K562 (cell line): ENCODE measurements at regions not wholly inside any gene's neighbourhood (a gene's known extent, or its start where the extent isn't known, plus 50 kb on each side); places are given as distances from the start of the nearest gene placed in this dataset.

Experiments used
- ATAC-seq: fragments of 200-7000 bp; cut with Tn5 transposase; 3 replicates; pipeline ENCODE4 v1.9.1; 2020; ENCODE audit warnings: moderate library complexity
- BruUV-seq: library from RNA; stranded (reverse); fragments of 400-500 nt; replicated peaks from 2 replicates; lab custom pipeline; 2021; lab: Mats Ljungman, UMichigan
- CTCF ChIA-PET: fragments of 300-600 bp; formaldehyde crosslinking; extraction: SDS; loops from one replicate; lab custom pipeline; 2021; ENCODE audit warnings: low intra/inter-chr PET ratio; lab: Yijun Ruan, JAX
- POLR2A ChIA-PET: fragments of 300-600, 350-650 bp; sonication (Branson Sonifier 250); formaldehyde crosslinking; extraction: SDS; loops from one replicate; lab custom pipeline; 2021; ENCODE audit warnings: antibody characterized with exemption, inconsistent platforms; lab: Yijun Ruan, JAX
- DNase-seq, 4 experiments: peaks; one replicate each; pipeline versions ENCODE4 v3.0.0 to v3.0.0-alpha.2; 2011 to 2018; ENCODE audit warnings: low spot score in 3 of 4, mixed read lengths in 3 of 4; ENCODE audit errors: extremely low read depth in 1 of 4
- FAIRE-seq: peaks from 2 replicates; lab custom pipeline; 2011; peaks lifted over from hg19 to GRCh38; lab: Jason Lieb, UNC
- H2AFZ ChIP-seq: 2 replicates; pipeline ENCODE4 v1.6.0; 2011; ENCODE audit warnings: low read depth, low read length, control low read depth, inconsistent platforms
- H3K27ac ChIP-seq: fragments of 200-600 bp; 3 replicates; pipeline ENCODE4 v1.8.0; 2011; ENCODE audit warnings: low read depth, mild to moderate bottlenecking, control low read depth, inconsistent platforms, low read length, moderate library complexity, mixed read lengths; ENCODE audit errors: extremely low read depth
- H3K27me3 ChIP-seq, 2 experiments: fragments of 300-600 bp in 1 of 2; 2 replicates in 1 of 2; 3 replicates in 1 of 2; pipeline versions ENCODE4 v1.6.0 to v1.8.0; 2011; ENCODE audit warnings: inconsistent platforms in 2 of 2, low read length in 2 of 2, mild to moderate bottlenecking in 1 of 2, mixed read lengths in 1 of 2, moderate library complexity in 1 of 2; ENCODE audit not compliant: control insufficient read depth in 2 of 2, insufficient read depth in 2 of 2
- H3K36me3 ChIP-seq: fragments of 300-600 bp; 3 replicates; pipeline ENCODE4 v1.8.0; 2011; ENCODE audit warnings: mild to moderate bottlenecking, low read length, inconsistent platforms; ENCODE audit not compliant: control insufficient read depth, insufficient read depth
- H3K4me1 ChIP-seq, 2 experiments: fragments of 200-600 bp in 1 of 2; replicated peaks in 1 of 2; 2 replicates in 1 of 2; 3 replicates in 1 of 2; pipeline versions ENCODE4 v1.5.1 to v1.8.0; 2011; ENCODE audit warnings: inconsistent platforms in 2 of 2, low read length in 2 of 2, mild to moderate bottlenecking in 1 of 2, mixed read lengths in 1 of 2, moderate library complexity in 1 of 2; ENCODE audit not compliant: control insufficient read depth in 2 of 2, insufficient read depth in 2 of 2
- H3K4me2 ChIP-seq: 2 replicates; pipeline ENCODE4 v1.6.1; 2011; ENCODE audit warnings: low read length, control low read depth, inconsistent platforms, mixed read lengths; ENCODE audit not compliant: insufficient read depth
- H3K4me3 ChIP-seq: fragments of 200-600 bp; sonication (generic), shearing (Covaris generic); 2 replicates; pipeline ENCODE4 v1.5.1; 2016; ENCODE audit warnings: control low read depth, inconsistent platforms
- H3K79me2 ChIP-seq: fragments of 200-600 bp; 3 replicates; pipeline ENCODE4 v1.8.0; 2011; ENCODE audit warnings: low read length, inconsistent platforms; ENCODE audit not compliant: control insufficient read depth, insufficient read depth
- H3K9ac ChIP-seq, 2 experiments: 2 replicates each; pipeline versions ENCODE4 v1.6.0 to v1.6.1; 2011; ENCODE audit warnings: low read depth in 2 of 2, low read length in 2 of 2, control low read depth in 1 of 2, inconsistent platforms in 1 of 2, mild to moderate bottlenecking in 1 of 2, mixed read lengths in 1 of 2; ENCODE audit not compliant: insufficient read depth in 1 of 2
- H3K9me1 ChIP-seq: one replicate; pipeline ENCODE4 v1.6.0; 2011; ENCODE audit warnings: inconsistent platforms, mild to moderate bottlenecking, low read length, moderate library complexity; ENCODE audit not compliant: control insufficient read depth, insufficient read depth
- H3K9me3 ChIP-seq: replicated peaks from 2 replicates; pipeline ENCODE4 v1.5.1; 2011; ENCODE audit warnings: low read depth, low read length, inconsistent platforms; ENCODE audit not compliant: control insufficient read depth, insufficient read depth
- H4K20me1 ChIP-seq: replicated peaks from 2 replicates; pipeline ENCODE4 v1.6.1; 2011; ENCODE audit warnings: low read length, inconsistent platforms, mixed read lengths; ENCODE audit not compliant: control insufficient read depth, insufficient read depth
- ESRRA ChIP-seq: fragments of 450-650 bp; IDR thresholded peaks from 2 replicates; pipeline ENCODE4 v1.6.1; 2014; ENCODE audit warnings: low read depth, mild to moderate bottlenecking, moderate library complexity, borderline replicate concordance
- FOXP1 ChIP-seq: sonication (generic); formaldehyde crosslinking; IDR thresholded peaks from 2 replicates; pipeline ENCODE4 v1.8.0; 2022; ENCODE audit warnings: mild to moderate bottlenecking, missing genetic modification reagents
- NFATC3 ChIP-seq: fragments of 450-650 bp; IDR thresholded peaks from 2 replicates; pipeline ENCODE4 v1.6.1; 2017; ENCODE audit warnings: mild to moderate bottlenecking
- NR4A1 ChIP-seq, 2 experiments: fragments of 250-450 bp in 1 of 2; fragments of 450-650 bp in 1 of 2; sonication (Bioruptor Pico) in 1 of 2; IDR thresholded peaks; 2 replicates each; pipeline versions ENCODE4 v1.4.0 to v1.6.1; 2016 to 2020; ENCODE audit warnings: mild to moderate bottlenecking in 2 of 2, missing compliant biosample characterization in 1 of 2, missing genetic modification characterization in 1 of 2, moderate library complexity in 1 of 2
- SRSF3 ChIP-seq: fragments of 200-400 bp; formaldehyde crosslinking; IDR thresholded peaks from 2 replicates; pipeline ENCODE4 v1.6.1; 2016; ENCODE audit warnings: mild to moderate bottlenecking, low read length, moderate library complexity; ENCODE audit not compliant: insufficient read depth
- ZNF311 ChIP-seq: fragments of 250-450 bp; sonication (Bioruptor Pico); IDR thresholded peaks from 2 replicates; pipeline ENCODE4 v1.4.0; 2020; ENCODE audit warnings: mild to moderate bottlenecking, moderate library complexity
- ZNF668 ChIP-seq: fragments of 250-450 bp; sonication (Bioruptor Pico); IDR thresholded peaks from 2 replicates; pipeline ENCODE4 v1.8.0; 2022; ENCODE audit warnings: mild to moderate bottlenecking, inconsistent platforms
- ZNF830 ChIP-seq: fragments of 250-450 bp; sonication (Bioruptor Pico); IDR thresholded peaks from 2 replicates; pipeline ENCODE4 v1.5.0; 2021; ENCODE audit warnings: mild to moderate bottlenecking
- WGBS: fragments of 100-300 bp; shearing (Covaris generic); methylation state at CpG from one replicate; pipeline ENCODE4 v1.1.6; 2016; ENCODE audit warnings: low coverage, mixed read lengths; ENCODE audit not compliant: insufficient coverage; ENCODE audit errors: missing lambda C conversion rate; 5-methylcytosine and 5-hydroxymethylcytosine counted together
- in situ Hi-C: fragments of 300-500 bp; cut with MboI; formaldehyde crosslinking; loops from 4 replicates; pipeline ENCODE4 v1.15.0; 2018; ENCODE audit warnings: inconsistent platforms, mixed read lengths
- intact Hi-C: fragments of 100-400 bp; cut with micrococcal nuclease; formaldehyde crosslinking; loops from 2 replicates; pipeline ENCODE4 v1.14.2; 2022
- TF ChIP-seq, protein P1 (sequence below): fragments of 250-450 bp; sonication (Bioruptor Pico); IDR thresholded peaks from 2 replicates; pipeline ENCODE4 v1.4.0; 2020; ENCODE audit warnings: mild to moderate bottlenecking, moderate library complexity
- TF ChIP-seq, protein P2 (sequence below): fragments of 250-450 bp; sonication (Bioruptor Pico); IDR thresholded peaks from 2 replicates; pipeline ENCODE4 v1.9.0; 2021; ENCODE audit warnings: mild to moderate bottlenecking
- TF ChIP-seq, protein P3 (sequence below), 2 experiments: fragments of 250-450 bp in 1 of 2; fragments of 450-650 bp in 1 of 2; sonication (Bioruptor Pico) in 1 of 2; IDR thresholded peaks; 2 replicates each; pipeline versions ENCODE4 v1.6.1 to v1.8.0; 2016 to 2021; ENCODE audit warnings: mild to moderate bottlenecking in 2 of 2, moderate library complexity in 2 of 2, missing compliant biosample characterization in 1 of 2, missing genetic modification characterization in 1 of 2

DNA sequence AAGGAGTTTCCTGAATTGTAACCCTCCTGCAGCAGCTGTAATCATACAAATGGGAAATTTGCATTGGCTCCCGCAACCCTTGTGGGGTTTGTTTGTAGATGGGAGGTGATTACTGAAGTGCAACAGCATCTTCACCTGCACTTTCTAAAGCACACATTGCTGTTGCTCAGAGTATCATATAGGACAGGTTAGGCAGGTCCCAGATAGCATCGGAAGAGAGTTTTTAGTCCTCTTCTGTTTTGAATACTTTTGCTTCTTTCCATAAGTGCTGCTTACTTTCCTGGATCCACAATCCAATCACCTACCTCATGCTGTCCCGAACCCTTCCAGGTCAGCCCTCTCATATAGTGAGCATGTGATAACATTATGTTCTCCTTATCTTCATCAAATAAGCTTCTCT, 300.4 kb downstream of the PTPRC start (continued):
- TF ChIP-seq, protein P1, sequence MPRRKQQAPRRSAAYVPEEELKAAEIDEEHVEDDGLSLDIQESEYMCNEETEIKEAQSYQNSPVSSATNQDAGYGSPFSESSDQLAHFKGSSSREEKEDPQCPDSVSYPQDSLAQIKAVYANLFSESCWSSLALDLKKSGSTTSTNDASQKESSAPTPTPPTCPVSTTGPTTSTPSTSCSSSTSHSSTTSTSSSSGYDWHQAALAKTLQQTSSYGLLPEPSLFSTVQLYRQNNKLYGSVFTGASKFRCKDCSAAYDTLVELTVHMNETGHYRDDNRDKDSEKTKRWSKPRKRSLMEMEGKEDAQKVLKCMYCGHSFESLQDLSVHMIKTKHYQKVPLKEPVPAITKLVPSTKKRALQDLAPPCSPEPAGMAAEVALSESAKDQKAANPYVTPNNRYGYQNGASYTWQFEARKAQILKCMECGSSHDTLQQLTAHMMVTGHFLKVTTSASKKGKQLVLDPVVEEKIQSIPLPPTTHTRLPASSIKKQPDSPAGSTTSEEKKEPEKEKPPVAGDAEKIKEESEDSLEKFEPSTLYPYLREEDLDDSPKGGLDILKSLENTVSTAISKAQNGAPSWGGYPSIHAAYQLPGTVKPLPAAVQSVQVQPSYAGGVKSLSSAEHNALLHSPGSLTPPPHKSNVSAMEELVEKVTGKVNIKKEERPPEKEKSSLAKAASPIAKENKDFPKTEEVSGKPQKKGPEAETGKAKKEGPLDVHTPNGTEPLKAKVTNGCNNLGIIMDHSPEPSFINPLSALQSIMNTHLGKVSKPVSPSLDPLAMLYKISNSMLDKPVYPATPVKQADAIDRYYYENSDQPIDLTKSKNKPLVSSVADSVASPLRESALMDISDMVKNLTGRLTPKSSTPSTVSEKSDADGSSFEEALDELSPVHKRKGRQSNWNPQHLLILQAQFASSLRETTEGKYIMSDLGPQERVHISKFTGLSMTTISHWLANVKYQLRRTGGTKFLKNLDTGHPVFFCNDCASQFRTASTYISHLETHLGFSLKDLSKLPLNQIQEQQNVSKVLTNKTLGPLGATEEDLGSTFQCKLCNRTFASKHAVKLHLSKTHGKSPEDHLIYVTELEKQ (CRISPR knock-in tag), result no peak
- TF ChIP-seq ZNF830 (CRISPR knock-in tag), result no peak

DNA sequence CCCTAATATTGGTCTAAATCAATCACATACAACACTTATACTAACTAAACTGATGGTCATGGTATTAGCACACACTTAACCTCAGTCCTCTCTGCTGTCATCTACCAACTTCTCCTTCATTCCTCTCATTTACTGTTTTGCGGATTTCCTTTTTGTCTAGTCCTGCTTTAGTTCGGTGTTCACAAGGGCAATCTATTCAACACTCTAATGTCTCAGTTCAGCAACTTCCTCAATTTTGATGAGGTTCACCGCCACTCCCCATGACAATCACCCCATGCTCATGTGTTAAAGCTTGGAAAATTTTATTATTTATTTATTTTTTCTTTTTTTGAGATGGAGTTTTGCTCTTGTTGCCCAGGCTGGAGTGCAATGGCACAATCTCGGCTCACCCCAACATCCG, 301.1 kb downstream of the PTPRC start:
- no peaks in the 10 kb centered on the region for H3K79me2 ChIP-seq
- ChIA-PET POLR2A (no interaction called here), CTCF (no interaction called here)
- FAIRE-seq (no peak), DNase-seq (no peak), ATAC-seq (no peak)
- H2AFZ ChIP-seq, result no peak overlapping the region
- H3K9ac ChIP-seq, result no peak overlapping the region
- H3K9me3 ChIP-seq, result no peaks in the 10 kb centered on the region; the same call in none of the 2 replicates
- H4K20me1 ChIP-seq, result no peaks in the 10 kb centered on the region
- no peaks in the 10 kb centered on the region for H3K9me1 ChIP-seq
- H3K4me3 ChIP-seq, result no peak overlapping the region
- no peaks in the 10 kb centered on the region for H3K4me1 ChIP-seq
- H3K36me3 ChIP-seq, result no peaks in the 10 kb centered on the region
- no TSS peak for BruUV-seq
- intact Hi-C loops, result no loop called here
- no peak overlapping the region for H3K4me2 ChIP-seq
- no peak for TF ChIP-seq ZNF668 (CRISPR knock-in tag)
- TF ChIP-seq ZNF311 (CRISPR knock-in tag), result no peak
- TF ChIP-seq NFATC3, result no peak
- TF ChIP-seq SRSF3, result no peak
- no peak for TF ChIP-seq FOXP1 (CRISPR knock-in tag)
- no peak for TF ChIP-seq ESRRA
- TF ChIP-seq, protein P2, sequence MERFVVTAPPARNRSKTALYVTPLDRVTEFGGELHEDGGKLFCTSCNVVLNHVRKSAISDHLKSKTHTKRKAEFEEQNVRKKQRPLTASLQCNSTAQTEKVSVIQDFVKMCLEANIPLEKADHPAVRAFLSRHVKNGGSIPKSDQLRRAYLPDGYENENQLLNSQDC, result no peak
- TF ChIP-seq NR4A1 (CRISPR knock-in tag; IDR thresholded peaks at IDR 0.05), result no peak
- no peak for TF ChIP-seq NR4A1 (tag; IDR thresholded peaks at IDR 0.05)
- TF ChIP-seq, protein P3, sequence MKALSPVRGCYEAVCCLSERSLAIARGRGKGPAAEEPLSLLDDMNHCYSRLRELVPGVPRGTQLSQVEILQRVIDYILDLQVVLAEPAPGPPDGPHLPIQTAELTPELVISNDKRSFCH (CRISPR knock-in tag; IDR thresholded peaks at IDR 0.05), result no peak
- TF ChIP-seq, protein P3 (tag; IDR thresholded peaks at IDR 0.05), result no peak
- in situ Hi-C loops, result no loop called here
- H3K27me3 ChIP-seq, result no peaks in the 10 kb centered on the region
- H3K27ac ChIP-seq, result no peak overlapping the region
- WGBS, result 0% methylated on average over 5 of the region's 5 CpGs
